Sciatic nerve (tissue), 2 donors: ENCODE measurements at regions not wholly inside any gene's neighbourhood (a gene's known extent, or its start where the extent isn't known, plus 50 kb on each side); places are given as distances from the start of the nearest gene placed in this dataset.
A peak's percentile ranks its signal among the peaks of the same experiment; 100 is the strongest.

Source experiments
- ATAC-seq: fragments of 200-7000 bp; cut with Tn5 transposase; one replicate; pipeline ENCODE4 v1.9.1; 2020; ENCODE audit warnings: mild to moderate bottlenecking, moderate library complexity
- DNase-seq: peaks from one replicate; pipeline ENCODE4 v3.0.0-alpha.2; 2020; ENCODE audit warnings: low spot score
- intact Hi-C: fragments of 100-400 bp; cut with DNase I; formaldehyde crosslinking; loops from one replicate; pipeline ENCODE4 v1.14.2; 2022
- donor health status: DM: no; HTN: no; CAD: no.
- donor health status: DM: no; HTN: no; CAD: no.

DNA sequence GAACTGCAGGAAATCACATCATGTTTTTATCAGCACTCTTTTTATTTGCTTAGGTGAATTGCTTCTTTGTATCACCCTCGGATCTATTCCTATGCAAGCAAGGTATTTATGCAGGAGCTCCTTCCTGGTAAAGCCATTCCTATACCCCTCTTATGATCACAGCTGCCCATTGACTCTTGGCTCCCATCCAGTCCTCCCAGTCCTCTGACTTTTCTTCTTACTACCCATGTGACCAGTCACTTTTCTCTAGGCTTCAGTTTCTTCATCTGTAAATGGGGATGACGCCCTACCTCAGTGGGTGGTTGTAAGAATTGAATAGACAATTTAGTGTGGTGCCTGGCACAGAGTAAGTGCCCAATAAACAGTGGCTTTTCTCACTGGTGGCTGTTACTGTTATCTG is 144.9 kb downstream of the FHIP1A start:
- ATAC-seq = no peak

DNA sequence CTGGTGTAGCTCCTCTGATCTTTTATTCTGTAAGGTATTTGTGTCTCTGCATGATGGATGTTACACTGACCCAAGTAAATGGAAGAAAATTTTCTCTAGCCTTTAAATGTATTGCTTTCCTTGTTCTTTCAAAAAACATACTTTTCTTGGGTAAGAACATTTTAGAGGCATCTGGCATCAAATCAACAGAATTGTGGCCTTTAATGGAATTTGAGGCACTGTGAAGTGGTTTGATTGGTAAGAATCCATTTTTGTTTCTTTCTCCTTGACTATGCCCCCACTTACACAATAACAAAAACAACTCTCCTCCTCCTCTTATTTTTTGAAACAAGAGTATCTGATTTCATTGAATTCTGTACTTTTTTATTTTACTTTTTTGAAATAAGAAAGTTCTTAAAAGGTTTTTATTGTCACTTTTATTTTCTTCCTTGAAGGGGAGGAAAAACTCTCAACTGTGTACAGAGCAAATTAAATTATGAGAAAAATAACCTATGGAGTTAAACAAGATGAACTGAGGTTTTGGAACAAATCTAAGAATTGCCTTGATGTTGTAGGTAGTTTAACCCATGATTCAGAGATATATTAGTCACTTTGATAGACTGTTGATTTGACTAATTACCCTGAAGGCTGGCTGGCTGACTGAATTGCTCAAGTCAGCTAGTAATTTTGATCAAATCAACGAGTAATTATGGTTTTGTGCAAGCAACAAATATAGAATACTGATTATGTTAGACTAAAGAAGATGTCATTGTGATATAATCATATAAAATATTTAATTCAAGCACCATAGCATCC is 146.4 kb downstream of the FHIP1A start:
- intact Hi-C loops = no loop called here
- ATAC-seq (no peak), DNase-seq (no peak)

More for the DNA sequence above, 144.9 kb downstream of the FHIP1A start:
- intact Hi-C loops = no loop called here
- no peak for DNase-seq

DNA sequence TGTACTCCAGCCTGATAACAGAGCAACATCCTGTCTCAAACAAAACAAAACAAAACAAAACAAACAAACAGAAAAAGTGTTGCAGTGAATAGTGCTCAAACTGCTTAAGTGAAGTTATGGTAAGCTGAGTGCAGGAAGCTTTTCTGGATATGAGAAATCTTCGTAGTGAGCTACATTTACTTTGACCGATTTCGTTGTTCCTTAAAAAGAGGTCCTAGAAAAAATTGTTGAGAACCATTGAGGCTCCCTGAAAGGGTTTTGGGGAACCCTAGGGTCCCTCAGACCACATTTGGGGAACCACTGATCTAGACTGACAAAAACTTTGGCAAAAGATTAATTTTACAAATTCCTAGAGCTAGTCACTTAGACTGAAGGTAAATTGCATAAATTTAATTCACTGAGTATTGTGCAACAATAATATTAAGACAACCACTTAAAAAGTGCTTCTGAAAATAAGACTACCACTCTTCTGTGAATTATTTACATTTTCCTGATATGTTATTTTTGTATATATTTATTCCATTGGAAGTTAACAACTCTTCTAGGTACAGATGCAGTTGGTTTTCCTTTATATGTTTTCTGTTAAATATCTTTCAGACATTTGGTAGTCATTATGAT is 149.6 kb downstream of the FHIP1A start:
- DNase-seq (no peak), ATAC-seq (no peak)
- intact Hi-C loops = no loop called here

DNA sequence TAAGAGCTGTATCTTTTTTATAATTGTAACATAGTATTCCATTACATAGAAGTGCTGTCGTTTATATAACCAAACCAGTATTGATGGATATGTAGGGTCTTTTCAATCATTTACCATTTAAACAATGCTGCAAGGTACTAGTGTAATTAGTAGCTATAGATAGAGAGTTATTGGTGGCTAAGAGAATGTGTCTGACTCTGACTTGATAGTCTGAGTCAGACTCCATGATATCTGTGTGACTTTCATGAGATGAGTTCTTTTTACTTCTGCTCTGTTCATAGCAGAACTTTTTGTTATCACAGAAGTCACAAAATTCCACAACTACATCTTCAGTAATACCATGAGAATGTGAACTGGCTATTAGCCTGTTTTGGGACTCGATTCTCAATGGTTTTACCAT is 150.6 kb downstream of the FHIP1A start:
- no peak for ATAC-seq
- intact Hi-C loops = no loop called here
- no peak for DNase-seq

DNA sequence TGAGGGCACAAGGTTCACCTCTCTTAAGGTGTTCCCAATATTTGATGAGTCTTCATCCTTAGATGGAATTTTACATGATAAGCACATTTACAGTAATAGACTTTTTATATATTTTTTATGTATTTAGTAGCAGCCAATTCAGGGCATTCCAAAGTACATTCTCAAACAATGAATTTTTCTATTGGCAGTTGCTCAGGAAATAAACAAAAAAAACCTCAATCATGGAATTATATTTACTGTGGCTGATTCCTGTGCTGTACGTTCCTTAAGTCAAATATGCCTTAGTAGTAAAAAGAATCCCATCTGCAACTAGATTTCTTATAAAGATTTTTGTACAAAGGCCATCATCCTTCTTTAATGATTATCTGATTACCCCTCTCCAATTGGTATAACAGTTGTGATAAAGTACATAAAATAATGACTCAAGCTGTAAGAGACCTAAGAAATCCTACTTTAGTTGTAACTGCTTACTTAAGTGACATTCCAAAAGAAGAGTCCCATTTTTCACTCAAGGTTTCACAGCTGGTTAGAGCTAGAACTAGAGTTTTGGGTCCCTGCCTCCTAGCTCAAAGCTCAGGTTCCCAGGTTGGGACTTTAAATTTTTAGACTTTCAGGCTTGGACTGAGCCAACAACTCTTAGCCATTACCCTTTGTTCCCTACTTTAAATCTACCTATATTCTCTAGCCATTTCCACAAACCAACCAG is 152.7 kb downstream of the FHIP1A start:
- intact Hi-C loops = no loop called here
- DNase-seq = no peak
- ATAC-seq = no peak

DNA sequence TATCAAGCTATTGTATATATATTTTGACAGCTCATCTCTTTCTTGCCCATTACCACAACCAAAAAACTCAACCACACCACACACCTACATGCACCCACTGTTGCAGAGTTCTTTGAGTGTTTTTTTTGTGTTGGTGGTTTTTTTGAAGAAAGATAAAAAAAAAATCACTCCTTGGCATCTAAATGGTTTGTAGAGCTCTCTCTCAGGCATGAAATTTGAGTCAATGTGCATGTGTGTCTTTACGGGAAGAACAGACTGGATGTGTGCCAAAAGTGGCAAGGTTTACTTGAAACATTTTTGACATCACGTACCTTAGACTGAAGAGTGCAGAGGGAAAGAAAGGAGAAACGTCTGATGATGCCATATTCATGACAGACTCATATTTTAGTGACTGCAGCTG is 154.2 kb downstream of the FHIP1A start:
- ATAC-seq (no peak), DNase-seq (no peak)
- intact Hi-C loops = no loop called here

DNA sequence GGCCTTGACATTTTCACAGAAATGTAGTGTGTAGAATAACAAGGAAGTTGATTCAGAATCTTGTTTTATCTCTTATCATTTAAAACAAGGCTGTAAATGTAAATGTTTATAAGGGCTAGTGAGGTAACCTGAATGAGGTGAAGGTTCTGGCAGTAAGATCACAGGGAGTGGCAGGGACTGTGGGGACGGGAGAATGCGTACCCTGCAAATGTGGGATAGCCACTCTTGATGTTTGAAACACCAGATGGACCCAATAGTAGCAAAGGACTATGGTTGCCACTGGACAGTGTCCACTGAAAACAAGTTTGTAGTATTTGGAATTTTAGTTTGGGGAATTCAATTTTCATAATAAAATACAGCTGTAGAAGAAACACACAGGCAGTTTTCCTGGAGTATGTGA is 155.3 kb downstream of the FHIP1A start:
- intact Hi-C loops = no loop called here
- no peak for DNase-seq
- peak; percentile 59 for ATAC-seq

DNA sequence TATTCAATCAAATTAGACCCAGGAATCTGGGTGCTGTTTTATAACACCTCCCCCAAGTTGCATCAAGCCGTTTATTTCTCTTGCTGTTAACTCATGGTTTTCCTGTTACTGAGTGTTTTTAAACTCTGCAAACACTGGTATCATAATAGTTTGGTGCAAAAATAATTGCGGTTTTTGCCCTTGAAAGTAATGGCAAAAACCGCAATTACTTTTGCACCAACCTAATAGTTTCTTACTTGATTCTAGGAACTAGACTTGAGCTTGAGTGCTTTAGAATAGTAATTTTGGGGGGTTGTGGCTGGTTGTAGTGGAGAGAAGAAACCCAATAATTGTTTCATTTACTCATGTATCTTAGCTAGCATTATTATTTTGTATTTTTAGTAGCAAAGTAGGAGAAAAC is 156.6 kb downstream of the FHIP1A start:
- intact Hi-C loops = no loop called here
- ATAC-seq = no peak
- no peak for DNase-seq

DNA sequence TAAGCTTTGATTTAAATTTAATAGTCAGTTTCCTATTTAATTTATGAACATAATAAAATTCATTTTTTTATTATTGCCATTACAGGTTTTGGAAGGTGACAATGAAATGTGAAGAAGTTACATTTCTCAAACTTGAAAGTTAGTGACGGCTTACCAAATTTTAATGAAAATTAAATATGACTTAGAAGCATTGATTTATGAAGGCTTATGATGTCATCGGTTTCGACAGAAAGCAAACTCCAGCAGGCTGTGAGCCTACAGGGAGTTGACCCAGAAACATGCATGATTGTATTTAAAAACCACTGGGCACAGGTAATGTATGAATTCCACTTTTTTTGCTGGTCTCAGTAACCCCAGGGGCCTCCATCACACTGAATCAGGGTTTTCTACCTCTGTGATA is 157.1 kb downstream of the FHIP1A start:
- DNase-seq (no peak), ATAC-seq (no peak)
- intact Hi-C loops = no loop called here

DNA sequence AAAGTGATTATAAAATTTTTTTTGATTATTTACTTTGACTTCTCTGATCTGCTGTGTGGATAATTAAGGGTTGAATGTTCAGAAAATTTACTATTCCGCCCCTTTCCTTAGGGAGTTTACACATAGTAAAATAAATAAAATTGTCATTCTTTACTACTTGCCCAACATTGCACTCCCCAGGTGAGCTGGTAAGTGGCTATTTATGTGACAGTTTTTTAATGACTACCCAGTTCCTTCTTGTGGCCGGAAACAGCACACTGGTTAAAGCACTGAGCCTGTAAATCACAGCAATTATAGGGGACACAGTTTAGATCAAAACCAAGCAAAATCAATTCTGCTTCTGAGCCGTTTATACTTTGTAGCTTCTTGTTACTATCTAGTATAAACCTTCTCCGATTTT is 158.1 kb downstream of the FHIP1A start:
- no peak for DNase-seq
- no peak for ATAC-seq
- intact Hi-C loops = no loop called here

DNA sequence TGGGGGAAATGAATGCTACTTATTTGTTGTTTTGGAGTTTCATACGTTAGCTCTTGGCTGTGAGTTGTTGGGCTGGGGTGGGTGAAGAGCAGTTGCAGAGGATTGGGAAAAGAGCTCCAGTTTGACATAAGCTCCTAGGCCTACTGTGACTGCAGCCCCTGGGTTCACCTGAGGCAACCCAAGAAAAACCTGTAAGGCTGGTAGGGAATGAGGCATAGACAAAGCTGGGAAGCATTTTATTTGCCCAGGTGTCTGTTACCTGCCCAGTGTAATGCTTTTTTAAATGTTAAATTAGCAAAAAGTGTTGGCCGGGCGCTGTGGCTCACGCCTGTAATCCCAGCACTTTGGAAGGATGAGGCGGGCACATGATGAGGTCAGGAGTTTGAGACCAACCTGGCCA is 160.0 kb downstream of the FHIP1A start:
- DNase-seq = no peak
- no peak for ATAC-seq
- intact Hi-C loops = loop anchor here (1.0 kb wide), 1 partner anchor 18 kb away; no protein-coding TSS in a partner anchor

DNA sequence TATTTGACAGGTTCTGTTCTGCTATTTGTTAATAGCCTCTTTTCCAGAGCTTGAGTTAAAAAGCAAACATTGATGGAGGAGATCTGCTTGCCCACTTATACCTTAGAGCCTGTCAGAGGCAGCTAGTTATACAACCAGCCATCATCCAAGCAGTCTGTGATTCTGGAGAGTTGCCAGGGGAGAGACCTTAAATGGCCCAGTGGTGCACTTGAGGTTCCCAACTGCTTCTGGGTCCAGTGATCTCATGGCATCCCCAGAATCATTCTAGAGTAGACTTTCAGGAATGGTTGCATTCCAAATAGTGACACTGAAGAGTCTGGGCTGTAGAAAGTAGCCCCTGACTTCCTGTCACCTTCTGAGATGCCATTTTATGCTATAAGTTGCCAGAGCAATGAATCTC is 160.7 kb downstream of the FHIP1A start:
- no peak for DNase-seq
- intact Hi-C loops = loop anchor here (1.0 kb wide), 1 partner anchor 18 kb away; no protein-coding TSS in a partner anchor
- ATAC-seq = no peak

DNA sequence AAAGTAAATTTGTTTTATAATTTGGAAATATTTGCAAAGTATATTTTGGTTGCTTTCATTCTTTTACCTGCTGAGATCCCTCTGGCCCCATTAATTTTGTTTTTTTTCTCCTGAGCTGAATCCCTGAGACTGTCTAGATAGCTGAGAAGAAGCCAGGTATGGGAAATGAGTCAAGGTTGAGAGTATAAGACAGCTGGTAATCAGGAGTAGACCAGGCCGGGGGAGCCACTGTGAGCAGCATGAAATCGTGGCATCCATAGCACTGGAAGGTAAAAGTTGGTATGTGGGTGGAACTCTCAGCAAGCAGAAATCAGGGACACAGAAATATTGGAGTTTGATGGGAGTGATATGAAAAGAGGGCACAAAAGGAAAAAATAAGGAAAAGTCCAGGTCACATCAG is 164.5 kb downstream of the FHIP1A start:
- intact Hi-C loops = no loop called here
- ATAC-seq = no peak

DNA sequence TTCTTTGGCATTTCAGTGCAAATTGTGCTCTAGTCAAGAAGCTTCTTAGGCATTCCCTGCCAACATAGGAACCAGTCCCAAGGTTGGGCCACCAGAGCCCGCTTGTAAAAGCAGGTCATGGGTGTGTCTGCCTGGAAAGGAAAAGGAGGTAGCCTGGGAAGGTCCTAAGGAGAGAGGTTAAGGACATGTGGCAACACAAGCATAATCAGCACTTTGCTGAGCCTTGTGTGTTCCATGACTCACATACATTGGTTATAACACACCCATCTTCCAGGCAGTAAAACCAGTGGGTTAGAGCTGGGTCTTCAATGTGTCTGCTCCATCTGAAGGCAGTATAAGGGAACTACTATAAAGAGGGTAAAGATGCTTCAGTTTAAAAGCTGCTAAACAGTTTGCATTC is 165.0 kb downstream of the FHIP1A start:
- no peak for DNase-seq
- ATAC-seq = no peak
- intact Hi-C loops = no loop called here

More for the DNA sequence above, 164.5 kb downstream of the FHIP1A start:
- DNase-seq = no peak

DNA sequence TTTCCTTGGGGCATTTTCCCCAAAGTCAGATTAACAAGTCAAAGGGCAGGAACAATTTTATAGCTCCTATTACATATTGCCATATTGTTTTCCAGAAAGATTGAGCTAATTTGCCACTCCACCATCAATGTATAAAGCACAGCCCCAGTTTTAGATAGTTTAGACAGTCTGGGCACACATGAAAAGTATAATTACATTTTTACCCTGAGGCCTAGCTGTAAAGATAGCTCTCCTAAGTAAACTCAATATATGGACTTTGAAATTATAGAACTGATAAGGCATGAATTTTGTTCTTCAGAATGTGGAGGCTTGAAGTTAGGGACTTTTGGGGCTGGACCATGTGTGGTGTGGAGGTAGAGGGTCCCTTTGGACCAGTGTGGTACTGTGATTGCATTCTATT is 166.0 kb downstream of the FHIP1A start:
- DNase-seq (no peak), ATAC-seq (no peak)
- intact Hi-C loops = no loop called here

DNA sequence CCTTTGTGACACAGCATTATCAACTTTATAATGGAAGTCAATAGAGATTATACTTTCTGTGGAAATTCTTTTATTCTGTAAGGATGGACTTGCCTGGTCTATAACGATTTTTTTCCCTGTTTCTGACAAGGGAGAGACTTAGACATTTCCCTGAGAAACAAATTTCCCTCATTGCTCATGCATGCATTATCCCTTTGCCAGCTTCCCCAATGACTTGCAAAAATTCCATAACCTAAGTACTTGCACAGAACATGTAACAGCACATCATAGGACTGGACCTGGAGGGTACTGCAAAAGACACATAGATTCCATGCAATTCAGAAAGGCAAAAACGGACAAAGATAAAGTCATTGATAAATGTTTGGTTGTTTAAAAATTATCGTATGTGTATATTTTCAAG is 166.7 kb downstream of the FHIP1A start:
- intact Hi-C loops = no loop called here
- ATAC-seq (no peak), DNase-seq (no peak)

DNA sequence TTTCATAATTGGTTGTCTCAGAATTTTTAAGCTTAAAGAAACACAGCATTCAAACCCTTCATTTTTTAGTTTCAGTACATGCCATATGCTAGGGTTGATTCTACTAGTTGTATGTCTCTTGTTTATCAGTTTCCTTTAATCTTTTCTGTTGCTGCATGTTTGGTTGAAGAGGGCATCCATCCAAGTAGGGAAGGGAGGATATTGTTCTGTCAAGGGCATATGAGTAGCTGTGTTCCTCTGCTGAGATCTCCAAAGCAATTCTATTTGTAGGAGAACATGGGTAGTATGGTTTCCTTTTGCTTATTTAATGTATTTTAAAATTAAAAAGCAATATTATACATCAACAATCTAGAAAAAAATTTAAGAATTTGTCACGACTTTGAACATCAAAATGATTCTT is 167.7 kb downstream of the FHIP1A start:
- intact Hi-C loops = no loop called here
- DNase-seq (no peak), ATAC-seq (no peak)

DNA sequence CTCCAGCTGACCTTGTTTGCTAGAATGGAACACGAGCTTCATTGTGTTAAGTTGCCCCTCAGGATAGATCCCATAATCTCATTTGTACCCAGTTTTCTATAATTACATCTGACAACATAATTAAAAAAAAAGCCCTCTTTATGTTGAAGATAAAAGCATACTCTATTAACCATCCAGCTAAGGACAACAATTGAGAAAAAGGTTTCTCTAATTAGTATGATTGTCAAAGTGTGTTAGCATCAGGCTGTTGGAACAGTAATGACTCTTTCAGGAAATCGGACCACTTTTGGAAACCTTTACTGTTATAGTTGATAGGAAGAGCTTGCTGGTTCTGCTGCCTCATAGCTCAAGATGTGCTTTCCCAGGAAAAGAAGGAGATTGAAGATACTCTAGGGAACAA is 172.6 kb downstream of the FHIP1A start:
- no peak for DNase-seq
- no peak for ATAC-seq
- intact Hi-C loops = no loop called here

DNA sequence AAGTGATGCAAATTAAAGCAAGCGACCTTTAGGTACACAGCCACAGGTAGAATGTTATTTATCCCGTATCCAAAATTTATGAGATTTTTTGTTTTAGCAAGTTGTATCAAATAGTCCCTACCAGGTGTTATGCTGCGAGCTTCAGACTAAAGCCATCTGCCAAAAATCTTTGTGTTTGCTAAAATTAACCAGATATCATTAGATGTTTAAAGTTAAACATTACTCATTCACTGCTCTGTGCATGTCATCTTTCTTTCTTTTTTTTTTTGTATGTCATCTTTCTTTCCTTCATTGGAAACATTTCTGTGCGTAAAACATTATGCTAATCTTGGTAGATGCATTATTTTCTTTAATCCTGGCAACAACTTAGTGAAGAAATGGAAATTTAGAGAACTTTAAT is 173.1 kb downstream of the FHIP1A start:
- no peak for DNase-seq
- intact Hi-C loops = no loop called here
- ATAC-seq = no peak

DNA sequence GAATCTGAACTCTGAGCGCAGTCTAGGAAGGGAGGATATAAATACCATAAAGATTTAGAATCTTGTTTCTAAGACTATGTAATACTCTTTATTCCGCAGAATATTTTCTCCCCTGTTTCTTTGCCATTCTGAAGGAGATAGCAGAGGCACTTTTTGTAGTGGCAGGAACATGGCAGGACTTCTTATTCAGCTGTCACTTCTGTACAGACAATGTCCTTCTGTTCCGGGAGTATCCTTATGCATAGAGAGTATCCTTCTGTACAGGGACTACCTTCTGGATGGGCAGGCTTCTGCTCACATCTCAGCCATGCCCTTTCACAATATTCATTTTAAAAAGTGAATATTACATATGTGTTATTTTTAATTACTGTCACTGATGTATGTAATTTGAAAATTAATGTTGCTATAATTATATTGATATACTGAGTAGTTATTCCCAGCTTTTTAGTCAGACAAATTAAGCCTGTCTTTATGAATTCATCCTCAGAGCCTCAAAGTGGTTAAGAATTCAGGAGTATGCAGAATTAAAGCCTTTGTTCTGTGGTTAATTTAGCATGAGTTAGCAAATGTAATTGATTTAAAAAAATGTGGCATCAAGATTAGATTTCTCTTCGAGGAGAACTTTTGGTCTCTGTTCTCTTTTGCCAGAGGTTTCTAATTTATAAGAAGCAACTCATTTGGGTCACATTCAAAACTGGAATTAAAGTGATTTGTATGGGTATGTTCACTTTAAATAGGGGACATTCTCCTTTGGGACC is 174.4 kb downstream of the FHIP1A start:
- DNase-seq = no peak
- no peak for ATAC-seq
- intact Hi-C loops = no loop called here
